Panc1 (cell line): ENCODE measurements at regions not wholly inside any gene's neighbourhood (a gene's known extent, or its start where the extent isn't known, plus 50 kb on each side); places are given as distances from the start of the nearest gene placed in this dataset.

Source experiments
- TCF7L2 ChIP-seq: IDR thresholded peaks from 2 replicates; pipeline ENCODE4 v1.6.1; 2011; ENCODE audit warnings: mild to moderate bottlenecking, low read depth, low read length, inconsistent platforms
- TF ChIP-seq, protein P1 (sequence below): fragments of 450-650 bp; IDR thresholded peaks from 2 replicates; pipeline ENCODE4 v1.5.1; 2017; ENCODE audit warnings: mild to moderate bottlenecking
- TF ChIP-seq, protein P2 (sequence below), 2 experiments: IDR thresholded peaks; 2 replicates each; pipeline ENCODE4 v1.6.1; 2011 to 2012; ENCODE audit warnings: low read depth in 2 of 2, control low read depth in 1 of 2, low read length in 1 of 2, mild to moderate bottlenecking in 1 of 2, moderate library complexity in 1 of 2; ENCODE audit not compliant: insufficient read depth in 1 of 2

DNA sequence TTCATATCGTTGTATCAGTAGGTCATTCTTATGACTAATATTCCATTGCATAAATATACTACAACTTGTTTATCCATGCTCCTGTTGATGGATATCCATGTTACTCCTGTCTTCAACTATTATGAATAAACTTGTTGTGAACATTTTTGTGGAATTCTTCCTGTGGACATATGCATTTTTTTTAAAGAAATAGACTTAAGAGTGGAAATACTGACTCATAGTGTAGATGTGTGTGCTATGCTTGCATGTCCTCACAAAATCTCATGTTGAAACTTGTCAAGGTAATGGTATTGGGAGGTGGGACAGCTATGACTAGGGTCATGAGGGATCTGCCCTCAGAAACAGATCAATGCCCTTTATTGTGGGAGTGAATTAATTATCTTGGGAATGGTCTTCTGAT, 240.5 kb upstream of the PRSS58 start:
- TF ChIP-seq, protein P1, sequence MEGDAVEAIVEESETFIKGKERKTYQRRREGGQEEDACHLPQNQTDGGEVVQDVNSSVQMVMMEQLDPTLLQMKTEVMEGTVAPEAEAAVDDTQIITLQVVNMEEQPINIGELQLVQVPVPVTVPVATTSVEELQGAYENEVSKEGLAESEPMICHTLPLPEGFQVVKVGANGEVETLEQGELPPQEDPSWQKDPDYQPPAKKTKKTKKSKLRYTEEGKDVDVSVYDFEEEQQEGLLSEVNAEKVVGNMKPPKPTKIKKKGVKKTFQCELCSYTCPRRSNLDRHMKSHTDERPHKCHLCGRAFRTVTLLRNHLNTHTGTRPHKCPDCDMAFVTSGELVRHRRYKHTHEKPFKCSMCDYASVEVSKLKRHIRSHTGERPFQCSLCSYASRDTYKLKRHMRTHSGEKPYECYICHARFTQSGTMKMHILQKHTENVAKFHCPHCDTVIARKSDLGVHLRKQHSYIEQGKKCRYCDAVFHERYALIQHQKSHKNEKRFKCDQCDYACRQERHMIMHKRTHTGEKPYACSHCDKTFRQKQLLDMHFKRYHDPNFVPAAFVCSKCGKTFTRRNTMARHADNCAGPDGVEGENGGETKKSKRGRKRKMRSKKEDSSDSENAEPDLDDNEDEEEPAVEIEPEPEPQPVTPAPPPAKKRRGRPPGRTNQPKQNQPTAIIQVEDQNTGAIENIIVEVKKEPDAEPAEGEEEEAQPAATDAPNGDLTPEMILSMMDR = no peak
- no peak for TF ChIP-seq TCF7L2
- TF ChIP-seq, protein P2, sequence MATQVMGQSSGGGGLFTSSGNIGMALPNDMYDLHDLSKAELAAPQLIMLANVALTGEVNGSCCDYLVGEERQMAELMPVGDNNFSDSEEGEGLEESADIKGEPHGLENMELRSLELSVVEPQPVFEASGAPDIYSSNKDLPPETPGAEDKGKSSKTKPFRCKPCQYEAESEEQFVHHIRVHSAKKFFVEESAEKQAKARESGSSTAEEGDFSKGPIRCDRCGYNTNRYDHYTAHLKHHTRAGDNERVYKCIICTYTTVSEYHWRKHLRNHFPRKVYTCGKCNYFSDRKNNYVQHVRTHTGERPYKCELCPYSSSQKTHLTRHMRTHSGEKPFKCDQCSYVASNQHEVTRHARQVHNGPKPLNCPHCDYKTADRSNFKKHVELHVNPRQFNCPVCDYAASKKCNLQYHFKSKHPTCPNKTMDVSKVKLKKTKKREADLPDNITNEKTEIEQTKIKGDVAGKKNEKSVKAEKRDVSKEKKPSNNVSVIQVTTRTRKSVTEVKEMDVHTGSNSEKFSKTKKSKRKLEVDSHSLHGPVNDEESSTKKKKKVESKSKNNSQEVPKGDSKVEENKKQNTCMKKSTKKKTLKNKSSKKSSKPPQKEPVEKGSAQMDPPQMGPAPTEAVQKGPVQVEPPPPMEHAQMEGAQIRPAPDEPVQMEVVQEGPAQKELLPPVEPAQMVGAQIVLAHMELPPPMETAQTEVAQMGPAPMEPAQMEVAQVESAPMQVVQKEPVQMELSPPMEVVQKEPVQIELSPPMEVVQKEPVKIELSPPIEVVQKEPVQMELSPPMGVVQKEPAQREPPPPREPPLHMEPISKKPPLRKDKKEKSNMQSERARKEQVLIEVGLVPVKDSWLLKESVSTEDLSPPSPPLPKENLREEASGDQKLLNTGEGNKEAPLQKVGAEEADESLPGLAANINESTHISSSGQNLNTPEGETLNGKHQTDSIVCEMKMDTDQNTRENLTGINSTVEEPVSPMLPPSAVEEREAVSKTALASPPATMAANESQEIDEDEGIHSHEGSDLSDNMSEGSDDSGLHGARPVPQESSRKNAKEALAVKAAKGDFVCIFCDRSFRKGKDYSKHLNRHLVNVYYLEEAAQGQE (IDR thresholded peaks at IDR 0.05; ENCODE audit: insufficient read depth in 1 of 2, low read depth in 2 of 2, low read length in 1 of 2) = no peak
